Endothelial cell of umbilical vein (primary cell): ENCODE measurements at regions not wholly inside any gene's neighbourhood (a gene's known extent, or its start where the extent isn't known, plus 50 kb on each side); places are given as distances from the start of the nearest gene placed in this dataset.

Experiments
- BruUV-seq: library from RNA; stranded (reverse); fragments of 400-500 nt; replicated peaks from 2 replicates; lab custom pipeline; 2021; lab: Mats Ljungman, UMichigan
- CTCF ChIA-PET: fragments of 300-600, 350-600 bp; sonication (Branson Sonifier 250); formaldehyde crosslinking; loops from one replicate; lab custom pipeline; 2021; ENCODE audit warnings: antibody characterized with exemption, inconsistent platforms; lab: Charles Lee
- POLR2A ChIA-PET: fragments of 300-600, 350-600 bp; sonication (Branson Sonifier 250); formaldehyde crosslinking; loops from one replicate; lab custom pipeline; 2021; ENCODE audit warnings: antibody characterized with exemption, inconsistent platforms; lab: Charles Lee
- DNase-seq: peaks from one replicate; pipeline ENCODE4 v3.0.0-alpha.2; 2011; ENCODE audit warnings: low read depth, low spot score
- FAIRE-seq: peaks from 2 replicates; lab custom pipeline; 2011; peaks lifted over from hg19 to GRCh38; lab: Jason Lieb, UNC
- H2AFZ ChIP-seq: 2 replicates; pipeline ENCODE4 v1.6.0; 2012; ENCODE audit warnings: low read depth, low read length, control low read depth, inconsistent platforms
- H3K27ac ChIP-seq: 2 replicates; pipeline ENCODE4 v1.5.1; 2011; ENCODE audit warnings: low read depth, mild to moderate bottlenecking, control low read depth, low read length, moderate library complexity; ENCODE audit not compliant: insufficient read depth
- H3K27me3 ChIP-seq, 2 experiments: 2 replicates each; pipeline versions ENCODE4 v1.6.0 to v1.6.1; 2011; ENCODE audit warnings: low read length in 2 of 2, mixed read lengths in 1 of 2; ENCODE audit not compliant: control insufficient read depth in 2 of 2, insufficient read depth in 2 of 2
- H3K36me3 ChIP-seq, 2 experiments: 2 replicates in 1 of 2; 3 replicates in 1 of 2; pipeline ENCODE4 v1.5.1; 2011; ENCODE audit warnings: low read length in 2 of 2, mild to moderate bottlenecking in 1 of 2, moderate library complexity in 1 of 2; ENCODE audit not compliant: control insufficient read depth in 2 of 2, insufficient read depth in 2 of 2; ENCODE audit errors: extremely low read depth in 1 of 2
- H3K4me1 ChIP-seq: 3 replicates; pipeline ENCODE4 v1.5.1; 2011; ENCODE audit warnings: mild to moderate bottlenecking, low read length; ENCODE audit not compliant: control insufficient read depth, insufficient read depth; ENCODE audit errors: extremely low read depth
- H3K4me2 ChIP-seq: 2 replicates; pipeline ENCODE4 v1.6.1; 2011; ENCODE audit warnings: low read length, control low read depth, mixed read lengths; ENCODE audit not compliant: insufficient read depth
- H3K4me3 ChIP-seq, 3 experiments: fragments of 200-600 bp in 1 of 3; sonication (generic), shearing (Covaris generic) in 1 of 3; replicated peaks in 1 of 3; 2 replicates each; pipeline ENCODE4 v1.5.1; 2011 to 2016; ENCODE audit warnings: control low read depth in 3 of 3, low read length in 3 of 3, mild to moderate bottlenecking in 2 of 3, inconsistent platforms in 1 of 3, low read depth in 1 of 3, moderate library complexity in 1 of 3; ENCODE audit not compliant: insufficient read depth in 1 of 3
- H3K79me2 ChIP-seq: 2 replicates; pipeline ENCODE4 v1.6.0; 2012; ENCODE audit warnings: low read length, inconsistent platforms; ENCODE audit not compliant: control insufficient read depth, insufficient read depth
- H3K9ac ChIP-seq: replicated peaks from 2 replicates; pipeline ENCODE3; 2011; ENCODE audit warnings: low read length, control low read depth; ENCODE audit not compliant: insufficient read depth; ENCODE audit errors: extremely low read depth
- H3K9me1 ChIP-seq: replicated peaks from 3 replicates; pipeline ENCODE4 v1.6.0; 2011; ENCODE audit warnings: mild to moderate bottlenecking, low read length; ENCODE audit not compliant: control insufficient read depth, insufficient read depth; ENCODE audit errors: extremely low read depth
- H3K9me3 ChIP-seq: replicated peaks from 2 replicates; pipeline ENCODE4 v1.5.1; 2012; ENCODE audit warnings: low read length, inconsistent platforms; ENCODE audit not compliant: control insufficient read depth, insufficient read depth
- H4K20me1 ChIP-seq: replicated peaks from 2 replicates; pipeline ENCODE3; 2011; ENCODE audit warnings: mild to moderate bottlenecking, low read length; ENCODE audit not compliant: control insufficient read depth, insufficient read depth; ENCODE audit errors: extremely low read depth
- CTCF ChIP-seq, 2 donors: IDR thresholded peaks; 1 replicate in 1 of 2; 2 replicates in 1 of 2; pipeline ENCODE4 v1.5.1; 2011; ENCODE audit warnings: low read length in 2 of 2, mild to moderate bottlenecking in 2 of 2, moderate library complexity in 2 of 2, control low read depth in 1 of 2, inconsistent platforms in 1 of 2, low read depth in 1 of 2; ENCODE audit not compliant: insufficient read depth in 1 of 2; ENCODE audit errors: extremely low read depth in 1 of 2
- EZH2 ChIP-seq: IDR thresholded peaks from 2 replicates; pipeline ENCODE4 v1.6.1; 2012; ENCODE audit warnings: borderline replicate concordance, low read depth, mild to moderate bottlenecking, moderate library complexity, low read length, inconsistent platforms; ENCODE audit not compliant: severe bottlenecking
- FOS ChIP-seq: IDR thresholded peaks from 2 replicates; pipeline ENCODE4 v1.6.1; 2011; ENCODE audit warnings: mild to moderate bottlenecking, low read length, moderate library complexity, borderline replicate concordance; ENCODE audit not compliant: insufficient read depth
- GATA2 ChIP-seq: IDR thresholded peaks from 2 replicates; pipeline ENCODE4 v1.7.0; 2011; ENCODE audit warnings: low read depth, mild to moderate bottlenecking, moderate library complexity, mixed read lengths, low read length; ENCODE audit not compliant: insufficient read length, insufficient read depth
- JUN ChIP-seq: IDR thresholded peaks from 2 replicates; pipeline ENCODE4 v1.6.1; 2011; ENCODE audit warnings: borderline replicate concordance, low read depth; ENCODE audit not compliant: insufficient read length, insufficient read depth
- MAX ChIP-seq: IDR thresholded peaks from 2 replicates; pipeline ENCODE4 v1.6.1; 2011; ENCODE audit not compliant: insufficient read depth, insufficient read length
- MYC ChIP-seq: IDR thresholded peaks from one replicate; pipeline ENCODE4 v1.6.1; 2011; ENCODE audit warnings: mild to moderate bottlenecking, low read depth, low read length
- POLR2A ChIP-seq: IDR thresholded peaks from 2 replicates; pipeline ENCODE4 v1.6.1; 2012; ENCODE audit warnings: low read depth, mild to moderate bottlenecking, control low read depth, low read length
- POLR2AphosphoS5 ChIP-seq: IDR thresholded peaks from 2 replicates; pipeline ENCODE4 v1.6.1; 2012; ENCODE audit warnings: low read depth, mild to moderate bottlenecking, control low read depth, low read length, moderate library complexity; ENCODE audit not compliant: insufficient read depth
- dilution Hi-C: fragments of 300-500 bp; cut with MboI; formaldehyde crosslinking; loops from one replicate; pipeline ENCODE4 v1.15.0; 2019; ENCODE audit warnings: low sequenced_read_pairs; ENCODE audit not compliant: extremely low pct_ligation_motif_present
- intact Hi-C: fragments of 100-400 bp; cut with micrococcal nuclease; formaldehyde crosslinking; loops from one replicate; pipeline ENCODE4 v1.10.0; 2022

- no peak overlapping the region for H3K4me2 ChIP-seq
- TF ChIP-seq POLR2AphosphoS5: no peak
- TF ChIP-seq POLR2A: no peak
- no peak for TF ChIP-seq GATA2
- TF ChIP-seq MYC: no peak
- no peak for TF ChIP-seq FOS
- TF ChIP-seq CTCF (IDR thresholded peaks at IDR 0.05; ENCODE audit: extremely low read depth in 1 of 2, insufficient read depth in 1 of 2, low read depth in 1 of 2, low read length in 2 of 2): no peak
- no peak for TF ChIP-seq MAX
- TF ChIP-seq EZH2: no peak
- TF ChIP-seq JUN: no peak
- H3K79me2 ChIP-seq: no peaks in the 10 kb centered on the region
- H3K4me1 ChIP-seq: no peaks in the 10 kb centered on the region
- no peak overlapping the region for H2AFZ ChIP-seq
- BruUV-seq: no TSS peak
- ChIA-PET CTCF (no interaction called here), POLR2A (no interaction called here)
- no peak overlapping the region for H3K27ac ChIP-seq
- FAIRE-seq: no peak
- H3K9me3 ChIP-seq: no peaks in the 10 kb centered on the region
- H3K4me3 ChIP-seq: no peak overlapping the region
- dilution Hi-C loops: no loop called here
- H3K27me3 ChIP-seq: no peaks in the 10 kb centered on the region
- no peak for DNase-seq
- H3K9me1 ChIP-seq: no peaks in the 10 kb centered on the region
- intact Hi-C loops: no loop called here
- H3K9ac ChIP-seq: no peak overlapping the region
- no peaks in the 10 kb centered on the region for H3K36me3 ChIP-seq
- H4K20me1 ChIP-seq: no peaks in the 10 kb centered on the region
Observed at GRCh38 chr5:120007598-120007997, 378.2 kb downstream of the FAM170A start.
